D721Med (cell line): ENCODE measurements at regions not wholly inside any gene's neighbourhood (a gene's known extent, or its start where the extent isn't known, plus 50 kb on each side); places are given as distances from the start of the nearest gene placed in this dataset.

ENCODE experiments used
- DNase-seq: peaks from one replicate; pipeline ENCODE4 v3.0.0; 2011; ENCODE audit warnings: low spot score; ENCODE audit not compliant: insufficient read length
- FAIRE-seq: peaks from 2 replicates; lab custom pipeline; 2011; peaks lifted over from hg19 to GRCh38; lab: Jason Lieb, UNC
- CTCF ChIP-seq: IDR thresholded peaks from 2 replicates; pipeline ENCODE4 v1.5.1; 2012; ENCODE audit warnings: mild to moderate bottlenecking, control low read depth; ENCODE audit not compliant: insufficient read depth; ENCODE audit errors: missing control alignments

DNA sequence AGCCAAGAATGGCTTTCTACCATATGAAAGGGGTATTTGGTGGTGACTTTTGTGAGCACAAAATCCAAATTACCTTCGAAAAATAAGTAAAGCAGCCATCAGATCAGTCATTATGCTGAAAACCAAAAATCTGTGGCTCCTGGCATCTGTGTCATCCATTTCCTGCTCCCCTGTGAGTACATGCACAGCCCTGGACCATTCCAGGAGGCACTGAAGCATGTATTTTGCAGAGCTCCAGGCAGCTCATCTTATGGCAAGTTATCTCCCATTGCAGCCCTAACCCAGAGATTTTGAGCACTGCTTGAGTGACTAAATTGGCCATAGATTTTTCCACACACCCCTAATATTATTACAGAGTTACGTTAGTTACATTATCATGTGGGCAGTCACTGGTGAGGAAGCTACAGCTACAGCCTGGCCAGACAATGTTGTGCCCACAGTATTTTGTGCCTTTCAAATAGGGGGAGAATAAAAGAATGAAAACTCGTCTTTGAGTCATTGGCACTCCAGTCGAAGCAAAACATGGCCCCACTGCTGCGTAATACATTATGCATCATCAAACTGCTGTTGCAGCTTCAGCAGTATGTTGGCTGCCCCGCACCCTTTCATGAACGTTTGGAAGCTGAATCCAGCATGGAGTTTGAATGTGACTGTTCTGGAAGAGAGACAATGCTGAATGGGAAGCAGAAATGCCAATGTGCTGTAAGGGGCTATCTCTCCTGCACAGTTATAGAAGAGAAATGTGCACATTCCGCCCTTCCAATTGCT is 702.2 kb downstream of the RNF144A start:
- FAIRE-seq (no peak), DNase-seq (no peak)
- TF ChIP-seq CTCF = no peak

DNA sequence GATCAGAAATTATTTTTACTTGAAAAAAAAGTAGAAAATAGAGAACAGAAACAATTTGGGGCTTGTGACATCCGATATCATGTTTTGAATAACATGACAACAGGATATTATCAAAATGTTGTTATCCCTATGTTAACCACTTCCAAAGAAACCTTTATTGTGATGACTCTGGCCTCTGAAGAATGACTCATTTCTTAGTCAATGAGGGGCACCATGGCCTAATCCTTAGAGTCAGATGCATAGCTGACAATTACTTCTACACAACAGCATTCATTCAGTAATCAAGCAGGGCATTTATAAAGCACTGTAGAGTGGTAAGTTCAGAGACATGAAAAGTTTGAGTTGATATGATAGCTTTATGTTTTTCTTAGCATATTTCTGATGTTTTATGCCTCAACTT is 703.0 kb downstream of the RNF144A start:
- TF ChIP-seq CTCF = no peak
- DNase-seq = no peak
- FAIRE-seq = no peak

DNA sequence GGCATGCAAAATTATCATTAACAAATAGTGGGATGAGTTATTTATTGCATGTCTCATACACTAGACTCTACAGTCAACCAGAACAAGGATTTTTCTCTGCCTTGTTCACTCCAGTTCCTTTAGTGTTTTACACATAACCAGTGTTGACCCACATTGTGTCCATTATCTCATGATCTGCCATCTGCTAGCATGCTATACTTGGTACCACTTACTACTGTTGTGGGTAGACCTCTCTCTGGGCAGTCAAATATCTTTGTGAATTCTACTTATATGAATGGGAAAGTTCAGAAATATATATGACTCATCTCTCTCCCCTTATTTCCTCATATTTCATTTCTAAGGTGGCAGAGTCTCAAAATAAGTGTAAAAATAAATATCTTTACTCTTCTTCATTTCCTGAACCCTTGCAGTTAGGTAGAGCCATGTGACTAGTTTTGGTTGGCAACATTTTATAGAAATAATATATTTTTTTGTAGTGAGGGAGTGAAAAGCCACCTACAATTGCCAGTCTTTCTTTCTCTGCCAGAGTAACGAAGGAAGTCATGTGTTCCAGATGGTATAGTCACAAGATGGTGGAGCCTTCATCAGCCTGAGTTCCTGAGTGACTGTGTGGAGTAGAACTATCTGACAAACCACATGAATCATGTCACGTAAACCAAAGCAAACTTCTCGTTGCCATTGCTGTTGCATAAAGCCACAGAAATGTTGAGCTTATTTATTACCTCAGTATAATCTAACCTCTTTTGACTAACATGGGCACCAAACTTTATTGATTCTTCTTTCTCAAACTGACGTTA is 704.0 kb downstream of the RNF144A start:
- FAIRE-seq (no peak), DNase-seq (no peak)
- no peak for TF ChIP-seq CTCF

GRCh38 chr2:7625392-7626138 is 708.4 kb downstream of the RNF144A start:
- FAIRE-seq = no peak
- no peak for DNase-seq
- no peak for TF ChIP-seq CTCF

GRCh38 chr2:7626139-7626537 is 708.9 kb downstream of the RNF144A start:
- no peak for TF ChIP-seq CTCF
- FAIRE-seq = no peak

DNA sequence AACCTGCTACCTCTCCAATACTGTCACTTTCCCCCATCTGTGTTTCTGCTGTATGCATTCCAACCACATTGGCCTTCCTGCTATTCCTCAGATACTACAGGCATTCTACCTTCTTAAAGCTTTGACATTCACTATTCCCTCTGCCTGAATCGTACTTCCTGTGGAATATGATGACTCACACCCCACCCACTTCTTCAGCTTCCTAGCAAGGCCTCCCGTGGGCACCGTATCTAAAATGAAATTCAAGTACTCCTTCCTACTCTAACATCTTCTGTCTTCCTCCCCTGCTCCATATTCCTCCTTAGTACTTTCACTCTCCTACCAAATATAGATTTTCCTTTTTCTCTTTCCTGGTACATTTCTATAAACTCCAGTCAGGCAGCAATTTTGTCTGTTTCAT is 710.4 kb downstream of the RNF144A start:
- FAIRE-seq (no peak), DNase-seq (no peak)

More at GRCh38 chr2:7626139-7626537, 708.9 kb downstream of the RNF144A start:
- no peak for DNase-seq

More for the DNA sequence above, 710.4 kb downstream of the RNF144A start:
- no peak for TF ChIP-seq CTCF
